ENCODE measurements at regions not wholly inside any gene's neighbourhood (a gene's known extent, or its start where the extent isn't known, plus 50 kb on each side); places are given as distances from the start of the nearest gene placed in this dataset.

DNA sequence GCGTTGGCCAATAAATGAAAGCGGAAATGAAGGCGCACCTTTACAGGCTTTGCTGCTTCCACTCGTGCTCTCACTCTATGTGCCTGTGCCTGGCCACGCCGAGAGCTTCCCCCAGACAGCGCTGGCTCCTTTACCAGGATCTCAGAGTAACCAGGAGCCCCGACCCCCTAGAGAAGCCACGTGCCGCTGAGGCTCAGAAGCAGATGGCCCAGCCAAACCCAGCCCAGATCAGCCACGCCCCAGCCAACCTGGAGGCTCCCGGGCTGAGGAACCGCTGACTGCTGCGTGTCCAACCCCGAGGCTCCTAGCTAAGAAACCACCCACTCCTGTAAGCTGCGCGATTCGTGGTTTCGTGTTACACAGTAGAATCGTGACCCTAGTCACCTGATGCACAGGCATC lies 199.3 kb downstream of the NCK2 start:
- TF ChIP-seq, protein P1, sequence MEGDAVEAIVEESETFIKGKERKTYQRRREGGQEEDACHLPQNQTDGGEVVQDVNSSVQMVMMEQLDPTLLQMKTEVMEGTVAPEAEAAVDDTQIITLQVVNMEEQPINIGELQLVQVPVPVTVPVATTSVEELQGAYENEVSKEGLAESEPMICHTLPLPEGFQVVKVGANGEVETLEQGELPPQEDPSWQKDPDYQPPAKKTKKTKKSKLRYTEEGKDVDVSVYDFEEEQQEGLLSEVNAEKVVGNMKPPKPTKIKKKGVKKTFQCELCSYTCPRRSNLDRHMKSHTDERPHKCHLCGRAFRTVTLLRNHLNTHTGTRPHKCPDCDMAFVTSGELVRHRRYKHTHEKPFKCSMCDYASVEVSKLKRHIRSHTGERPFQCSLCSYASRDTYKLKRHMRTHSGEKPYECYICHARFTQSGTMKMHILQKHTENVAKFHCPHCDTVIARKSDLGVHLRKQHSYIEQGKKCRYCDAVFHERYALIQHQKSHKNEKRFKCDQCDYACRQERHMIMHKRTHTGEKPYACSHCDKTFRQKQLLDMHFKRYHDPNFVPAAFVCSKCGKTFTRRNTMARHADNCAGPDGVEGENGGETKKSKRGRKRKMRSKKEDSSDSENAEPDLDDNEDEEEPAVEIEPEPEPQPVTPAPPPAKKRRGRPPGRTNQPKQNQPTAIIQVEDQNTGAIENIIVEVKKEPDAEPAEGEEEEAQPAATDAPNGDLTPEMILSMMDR (IDR thresholded peaks at IDR 0.05) = no peak
- no peak for TF ChIP-seq POLR2A (IDR thresholded peaks at IDR 0.05)
